Ishikawa (cell line): ENCODE measurements at regions not wholly inside any gene's neighbourhood (a gene's known extent, or its start where the extent isn't known, plus 50 kb on each side); places are given as distances from the start of the nearest gene placed in this dataset.

Source experiments
- CEBPB ChIP-seq: IDR thresholded peaks from 2 replicates; pipeline ENCODE4 v1.6.1; 2012
- CREB1 ChIP-seq: IDR thresholded peaks from 2 replicates; pipeline ENCODE4 v1.6.1; 2012; ENCODE audit warnings: low read depth
- EGR1 ChIP-seq: IDR thresholded peaks from 2 replicates; pipeline ENCODE4 v1.6.1; 2012
- EP300 ChIP-seq: IDR thresholded peaks from 2 replicates; pipeline ENCODE4 v1.6.1; 2012; ENCODE audit warnings: borderline replicate concordance
- FOXM1 ChIP-seq: IDR thresholded peaks from 2 replicates; pipeline ENCODE4 v1.6.1; 2012; ENCODE audit warnings: low read depth, borderline replicate concordance
- MAX ChIP-seq: IDR thresholded peaks from 2 replicates; pipeline ENCODE4 v1.6.1; 2012
- NFIC ChIP-seq: IDR thresholded peaks from 2 replicates; pipeline ENCODE4 v1.6.1; 2012
- RAD21 ChIP-seq: IDR thresholded peaks from 2 replicates; pipeline ENCODE4 v1.6.1; 2012; ENCODE audit warnings: low read depth
- REST ChIP-seq: IDR thresholded peaks from 2 replicates; pipeline ENCODE4 v1.6.1; 2012; ENCODE audit warnings: low read depth, mild to moderate bottlenecking
- TAF1 ChIP-seq: IDR thresholded peaks from 2 replicates; pipeline ENCODE4 v1.6.1; 2012; ENCODE audit warnings: low read depth, mild to moderate bottlenecking
- TCF12 ChIP-seq: IDR thresholded peaks from 2 replicates; pipeline ENCODE4 v1.6.1; 2012; ENCODE audit warnings: low read depth
- TEAD4 ChIP-seq: IDR thresholded peaks from 2 replicates; pipeline ENCODE4 v1.6.1; 2012
- USF1 ChIP-seq: IDR thresholded peaks from 2 replicates; pipeline ENCODE4 v1.6.1; 2012
- YY1 ChIP-seq: IDR thresholded peaks from 2 replicates; pipeline ENCODE4 v1.6.1; 2012; ENCODE audit warnings: low read depth
- ZBTB7A ChIP-seq: IDR thresholded peaks from 2 replicates; pipeline ENCODE4 v1.6.1; 2012; ENCODE audit warnings: low read depth

DNA sequence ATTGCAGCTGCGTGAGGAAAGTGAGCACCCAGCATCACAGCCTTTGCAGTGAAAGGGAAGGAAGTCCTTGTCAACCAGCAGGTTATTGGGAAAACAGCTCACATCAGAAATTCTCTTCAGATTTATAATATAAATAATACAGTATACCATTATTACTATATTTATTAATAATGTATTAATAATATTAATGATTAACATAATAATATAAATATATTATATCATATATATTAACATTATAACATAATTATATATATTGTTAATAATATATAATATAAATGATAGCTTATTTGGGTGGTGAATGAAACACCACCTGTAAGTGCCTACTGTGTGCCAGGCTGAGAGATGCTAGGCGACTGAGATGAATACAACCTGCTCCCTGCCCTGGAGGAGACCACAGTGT is 423.0 kb downstream of the TCERG1L start:
- TF ChIP-seq REST, result no peak
- TF ChIP-seq TAF1, result no peak
- TF ChIP-seq RAD21, result no peak
- no peak for TF ChIP-seq EGR1

GRCh38 chr10:130889240-130889639 is 422.3 kb downstream of the TCERG1L start:
- TF ChIP-seq TAF1, result no peak

DNA sequence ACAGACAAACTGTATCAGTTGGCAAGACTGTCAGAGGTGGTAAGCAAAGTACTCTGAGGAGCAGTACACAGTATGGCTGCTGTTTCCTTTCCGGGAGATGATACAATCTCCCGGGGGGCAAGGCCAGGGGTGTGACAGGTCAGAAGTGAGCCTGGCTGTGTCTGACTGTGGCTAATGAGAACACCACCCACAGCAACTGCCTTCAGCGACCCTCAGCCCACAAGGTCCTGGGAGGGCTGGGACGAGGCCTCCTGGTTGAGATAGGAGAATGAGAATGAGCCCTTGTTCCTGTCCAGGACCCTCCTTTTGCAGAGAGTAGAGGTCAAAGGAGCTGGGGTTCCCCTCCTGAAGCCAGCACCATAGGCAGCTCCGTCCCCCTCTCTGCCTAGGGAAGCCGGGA is 421.7 kb downstream of the TCERG1L start:
- TF ChIP-seq YY1, result no peak
- no peak for TF ChIP-seq TEAD4

- no peak for TF ChIP-seq RAD21
- no peak for TF ChIP-seq FOXM1
- TF ChIP-seq MAX, result no peak
- TF ChIP-seq TEAD4, result no peak
- TF ChIP-seq NFIC, result no peak
- TF ChIP-seq CEBPB, result no peak
- no peak for TF ChIP-seq USF1
- no peak for TF ChIP-seq CREB1
Measured at GRCh38 chr10:130891066-130891465, 420.5 kb downstream of the TCERG1L start.

DNA sequence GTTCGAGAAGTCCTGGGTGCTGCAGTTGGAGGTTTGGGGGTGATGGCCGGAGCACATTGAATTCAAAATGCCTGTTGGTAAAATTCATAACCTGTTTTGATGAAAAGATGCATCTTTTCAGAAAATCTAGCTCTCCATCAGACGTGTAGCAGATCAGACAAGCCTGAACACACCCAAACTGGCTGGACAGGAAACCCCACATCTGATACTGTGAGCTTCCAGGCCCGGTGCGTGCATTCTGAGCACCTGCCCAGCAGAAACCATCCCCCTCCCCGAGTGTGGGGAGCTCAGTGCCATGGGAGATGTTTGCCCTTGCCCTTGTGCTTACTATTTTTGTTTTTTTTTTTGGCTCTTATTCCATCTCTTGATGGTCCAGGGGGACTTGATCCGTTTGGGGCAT is 417.1 kb downstream of the TCERG1L start:
- TF ChIP-seq TAF1 (no peak), USF1 (no peak), NFIC (no peak), MAX (no peak), TEAD4 (no peak), ZBTB7A (no peak), CREB1 (no peak), FOXM1 (no peak), EGR1 (no peak)

DNA sequence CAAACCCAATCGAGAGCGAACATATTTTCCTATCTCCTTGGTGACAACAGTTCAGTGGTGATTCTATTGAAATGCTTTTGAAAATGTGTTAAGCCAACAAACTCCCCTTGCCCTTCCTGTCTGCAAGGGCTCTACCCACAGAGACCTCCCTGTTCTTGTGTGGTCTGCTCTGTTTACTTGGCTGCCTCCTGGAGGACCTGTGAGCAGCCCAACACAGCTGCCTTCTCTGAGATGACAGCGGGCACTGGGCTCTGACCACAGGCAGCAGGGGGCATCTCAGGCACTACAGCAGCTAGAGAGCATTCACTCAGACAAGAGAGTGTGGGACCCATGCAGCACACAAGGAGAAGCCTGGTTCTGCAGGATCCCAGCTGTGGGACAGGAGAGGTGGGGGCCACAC is 416.4 kb downstream of the TCERG1L start:
- TF ChIP-seq EP300 (no peak), TCF12 (no peak), FOXM1 (no peak)

DNA sequence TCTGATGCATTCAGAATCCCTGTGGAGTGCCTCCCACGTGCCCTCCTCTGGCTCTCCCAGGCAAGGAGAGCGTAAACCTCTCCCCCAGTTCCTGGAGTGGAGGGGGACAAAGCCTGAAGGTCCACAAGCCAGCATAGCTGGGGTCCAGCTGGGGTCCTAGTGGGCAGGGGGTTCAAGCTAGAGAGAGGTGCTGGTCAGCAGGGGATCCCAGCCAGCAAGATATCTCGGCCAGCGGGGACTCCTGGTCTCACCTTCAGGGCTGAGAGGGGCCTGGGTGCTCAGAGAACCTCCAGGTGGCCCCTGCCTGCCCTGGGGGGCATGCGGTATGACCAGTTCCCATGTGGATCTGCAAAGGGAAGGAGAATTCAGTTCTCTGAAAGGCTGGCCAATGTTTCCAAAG is 413.7 kb downstream of the TCERG1L start:
- TF ChIP-seq ZBTB7A (no peak), MAX (no peak), TAF1 (no peak), USF1 (no peak), EP300 (no peak), CREB1 (no peak), FOXM1 (no peak), TCF12 (no peak), REST (no peak), TEAD4 (no peak), RAD21 (no peak), YY1 (no peak), NFIC (no peak), CEBPB (no peak), EGR1 (no peak)
